GM18868 (cell line): ENCODE measurements at regions not wholly inside any gene's neighbourhood (a gene's known extent, or its start where the extent isn't known, plus 50 kb on each side); places are given as distances from the start of the nearest gene placed in this dataset.
"Not testable (repeated sequence)": the region's sequence is repeated elsewhere in the genome, so short reads cannot be mapped to it uniquely, and the experiment has no call there.

Experiments used
- ATAC-seq: cut with Tn5 transposase; IDR thresholded peaks from one replicate; pipeline ENCODE4 v1.9.1; 2021; ENCODE audit warnings: mild to moderate bottlenecking, moderate library complexity; ENCODE audit not compliant: unreplicated experiment

DNA sequence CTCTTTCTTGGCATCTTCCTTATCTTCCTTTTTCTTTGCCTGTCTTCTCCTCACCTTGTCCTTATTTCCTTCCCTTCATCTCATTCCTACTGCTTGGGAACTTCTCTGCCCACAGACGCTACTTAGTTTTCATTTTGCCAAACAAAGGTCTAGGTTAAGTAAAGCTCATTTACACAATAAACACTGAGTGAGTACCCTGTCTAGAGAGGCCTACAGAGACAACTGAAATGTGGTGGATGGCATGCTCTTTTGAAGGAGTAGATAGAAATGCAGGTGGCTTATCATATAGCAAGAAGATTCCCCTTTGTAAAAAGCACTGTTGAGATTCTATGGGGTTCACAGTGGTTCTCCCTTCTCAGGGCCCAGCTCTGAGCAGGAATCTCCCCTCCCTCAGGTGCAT, 319.0 kb downstream of the CNTN3 start:
- ATAC-seq, result no peak

DNA sequence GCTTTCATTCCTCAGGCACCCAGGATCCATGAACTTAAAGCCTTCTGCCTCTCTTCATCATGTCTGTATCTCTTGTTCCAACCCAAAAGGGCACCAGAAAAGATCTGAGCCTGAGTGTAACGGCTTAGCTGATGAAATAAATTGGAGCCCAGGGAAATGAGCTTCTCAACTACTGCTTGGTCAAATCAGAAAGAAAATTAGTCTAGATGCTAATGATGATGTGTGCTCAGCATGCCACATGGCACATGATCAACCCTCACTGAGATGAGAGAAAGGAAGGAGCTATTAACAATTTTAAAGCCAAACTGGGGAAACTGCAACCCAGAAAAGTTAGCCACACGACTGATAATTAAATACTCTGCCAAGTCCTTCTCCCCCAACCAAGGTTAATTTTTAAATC, 325.7 kb downstream of the CNTN3 start:
- no peak for ATAC-seq

DNA sequence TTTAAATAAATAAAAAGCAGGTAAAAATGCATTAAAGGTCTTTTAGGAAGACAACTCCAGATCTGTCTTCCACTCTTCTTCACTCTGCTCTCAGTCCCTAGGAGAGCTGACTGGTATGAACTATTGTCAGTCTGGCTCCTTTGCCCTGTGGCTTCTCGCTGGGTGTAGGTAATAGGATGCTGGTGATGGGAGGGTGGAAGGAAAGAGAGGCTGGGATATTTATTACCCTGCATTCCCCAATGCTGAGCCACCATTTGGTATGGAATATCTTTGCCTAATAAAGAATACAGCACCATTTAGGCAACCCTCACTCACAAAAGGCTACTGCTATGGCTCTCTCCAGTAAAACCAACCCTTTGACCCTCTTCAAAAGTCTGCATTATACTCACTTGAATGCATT, 326.9 kb downstream of the CNTN3 start:
- no peak for ATAC-seq

DNA sequence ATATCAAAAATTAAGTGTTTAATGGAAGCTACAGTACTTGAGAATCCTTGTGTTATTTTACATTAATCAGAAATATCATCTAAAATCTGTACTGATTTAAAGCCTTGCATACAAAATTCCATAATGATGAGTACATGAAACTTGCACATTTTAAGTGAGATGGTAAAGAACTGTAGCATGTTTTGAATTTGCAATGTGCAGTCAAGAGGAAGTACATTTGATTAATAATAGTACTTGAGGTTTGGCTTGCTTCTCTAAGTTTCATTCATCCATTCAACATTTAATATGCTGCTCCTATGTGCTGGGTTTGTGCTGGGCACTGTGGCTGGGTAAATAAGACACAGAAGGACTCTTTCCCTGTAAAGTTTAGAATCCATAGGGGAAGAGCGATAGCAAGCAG, 332.3 kb downstream of the CNTN3 start:
- no peak for ATAC-seq

DNA sequence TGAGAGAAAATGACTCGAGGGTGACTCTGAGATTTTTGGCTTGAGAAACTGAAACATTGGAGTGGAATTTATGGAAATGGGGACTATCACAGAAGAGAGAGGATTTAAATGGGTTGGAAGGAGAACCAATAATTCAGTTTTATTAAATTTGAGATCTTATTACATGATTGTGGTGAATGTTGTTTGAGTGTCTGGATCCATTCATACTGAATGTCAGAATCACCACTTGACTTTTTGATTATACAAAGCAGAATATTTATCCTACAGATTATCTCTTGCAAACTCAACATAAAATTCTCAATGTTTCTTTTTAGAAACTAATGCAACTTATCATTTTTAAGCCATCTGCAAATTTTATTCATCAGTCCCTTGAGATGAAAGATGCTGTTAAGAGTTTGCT, 332.8 kb downstream of the CNTN3 start:
- no peak for ATAC-seq

DNA sequence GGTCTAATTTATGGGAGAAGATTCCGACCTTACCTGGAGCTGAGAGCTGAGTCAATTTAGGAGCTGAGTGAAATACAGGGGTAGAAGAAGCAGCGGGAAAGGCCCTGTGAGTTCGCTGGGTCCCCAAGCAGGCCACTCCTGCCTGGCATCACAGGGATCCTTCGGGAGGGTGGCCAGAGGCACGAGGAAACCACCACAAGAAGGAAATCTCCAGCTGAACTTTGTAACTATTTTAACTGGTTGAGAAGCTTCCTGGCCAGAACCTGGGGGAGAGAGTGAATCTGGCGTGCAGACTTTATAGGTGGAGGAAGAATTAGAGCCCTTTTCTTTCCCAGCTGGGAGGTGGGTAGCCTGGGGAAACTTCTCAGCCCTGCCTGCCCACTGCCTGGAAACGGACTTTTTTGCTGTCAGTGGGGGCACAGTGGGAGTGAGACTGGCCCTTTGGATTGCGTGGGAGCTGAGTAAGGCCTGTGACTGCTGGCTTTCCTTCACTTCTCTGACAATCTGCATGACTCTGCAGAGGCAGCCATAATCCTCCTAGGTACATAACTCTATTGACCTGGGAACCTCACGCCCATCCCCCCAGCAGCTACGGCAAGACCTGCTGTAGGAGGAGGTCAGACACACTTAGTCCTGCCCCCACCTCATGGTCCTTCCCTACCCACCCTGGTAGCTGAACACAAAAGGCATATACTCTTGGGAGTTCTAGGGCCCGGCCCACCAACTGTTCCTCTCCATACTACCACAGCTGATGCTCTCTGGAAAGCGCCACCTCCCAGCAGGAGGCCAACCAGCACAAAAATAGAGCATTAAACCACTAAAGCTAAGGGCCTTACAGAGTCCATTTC, 340.7 kb downstream of the CNTN3 start:
- no peak for ATAC-seq

DNA sequence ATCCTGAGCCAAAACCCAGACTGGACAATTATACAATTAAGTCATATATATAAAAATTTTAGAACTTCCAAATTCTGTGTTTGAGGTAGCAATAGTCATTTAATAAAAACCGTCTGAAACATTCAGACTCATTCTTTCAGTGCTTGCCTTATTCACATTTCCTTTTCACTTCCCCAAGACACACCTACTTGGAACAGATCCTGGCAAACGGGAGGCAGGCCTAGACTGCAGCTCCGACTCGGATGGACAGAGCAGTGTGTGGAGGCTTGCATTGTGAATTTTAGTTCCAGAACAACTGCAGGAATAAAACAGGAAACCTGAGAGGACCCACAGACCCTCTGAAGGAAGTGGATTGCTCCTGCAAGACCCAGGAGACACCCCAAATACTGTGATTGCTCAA, 341.4 kb downstream of the CNTN3 start:
- ATAC-seq, result no peak

DNA sequence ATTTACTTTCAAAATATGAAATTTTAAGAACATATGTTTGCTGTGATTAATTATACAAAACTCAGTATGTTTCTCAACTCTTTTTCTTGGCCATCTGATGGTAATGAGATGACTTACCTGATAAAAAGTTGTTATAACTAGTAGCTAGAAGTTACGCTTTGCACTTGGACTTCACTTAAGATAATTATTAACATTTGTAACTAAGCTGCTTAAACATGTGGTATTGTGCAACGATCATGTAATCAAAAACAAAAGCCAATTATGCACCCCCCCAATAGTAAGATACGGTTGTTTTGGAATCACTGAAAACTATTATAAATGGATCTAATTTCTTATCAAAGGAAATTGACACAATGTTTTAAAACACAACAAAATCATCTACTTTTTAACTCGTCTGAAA, 342.9 kb downstream of the CNTN3 start:
- ATAC-seq, result no peak

DNA sequence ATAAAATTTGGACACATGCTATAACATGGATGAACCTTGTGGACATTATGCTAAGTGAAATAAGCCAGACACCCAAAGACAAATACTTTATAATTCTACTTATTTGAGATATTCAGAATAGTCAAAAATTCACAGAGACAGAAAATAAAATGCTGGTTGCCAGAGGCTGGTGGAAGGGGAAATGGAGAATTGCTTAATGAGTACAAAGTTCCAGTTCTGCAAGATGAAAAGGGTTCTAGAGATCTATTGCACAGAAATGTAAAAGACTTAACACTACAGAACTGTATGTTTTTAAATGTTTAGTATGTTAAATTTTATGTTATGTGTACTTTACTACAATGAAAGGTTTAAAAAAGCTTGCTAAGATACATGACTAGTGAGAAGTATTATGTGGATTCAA, 344.8 kb downstream of the CNTN3 start:
- ATAC-seq, result no peak

DNA sequence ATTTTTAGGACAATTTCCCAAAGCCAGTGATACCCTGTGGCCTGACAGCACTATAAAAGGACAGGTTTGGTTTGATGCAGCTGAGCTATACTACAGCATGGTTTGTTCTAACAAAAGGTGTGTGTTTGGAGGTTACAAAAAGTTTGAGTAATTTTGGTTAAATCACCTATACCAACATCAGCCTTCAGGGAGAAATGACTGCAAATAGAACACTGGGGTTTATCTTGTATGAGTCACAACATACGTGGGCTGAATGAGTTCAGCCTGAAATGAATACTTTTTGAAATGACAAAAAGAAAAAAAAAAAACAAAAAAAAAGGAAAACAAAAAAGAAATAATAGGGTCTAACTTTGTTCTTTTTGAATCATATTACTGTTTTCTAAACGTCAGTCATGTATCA, 345.7 kb downstream of the CNTN3 start:
- ATAC-seq, result no peak

DNA sequence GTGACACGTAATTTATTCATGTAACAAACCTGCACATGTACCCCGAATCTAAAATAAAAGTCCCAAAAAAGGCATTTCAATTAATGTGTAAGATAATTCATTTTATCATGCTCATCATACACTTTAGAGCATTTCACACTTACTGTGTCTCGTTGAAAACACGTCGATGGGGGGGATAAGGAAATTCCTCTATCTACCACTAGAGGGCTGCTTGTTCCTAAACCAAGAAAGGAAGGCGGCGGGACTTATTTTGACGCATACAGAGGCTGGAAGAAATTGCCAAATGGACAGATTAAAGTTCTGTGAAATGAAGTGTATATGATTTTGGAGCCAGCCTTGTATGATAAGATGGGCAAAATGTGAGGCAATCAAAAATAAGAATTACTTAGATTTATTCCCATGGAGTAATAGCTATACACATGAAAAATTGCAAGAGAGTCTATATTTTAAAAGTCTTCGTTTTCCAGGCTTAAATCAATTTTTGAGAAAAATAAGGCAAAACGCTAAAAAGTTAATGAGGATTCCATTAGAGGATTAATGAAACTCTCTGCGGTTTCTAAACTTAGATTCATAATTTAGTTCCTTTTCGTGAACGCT, 346.8 kb downstream of the CNTN3 start:
- peak; percentile 87 for ATAC-seq

DNA sequence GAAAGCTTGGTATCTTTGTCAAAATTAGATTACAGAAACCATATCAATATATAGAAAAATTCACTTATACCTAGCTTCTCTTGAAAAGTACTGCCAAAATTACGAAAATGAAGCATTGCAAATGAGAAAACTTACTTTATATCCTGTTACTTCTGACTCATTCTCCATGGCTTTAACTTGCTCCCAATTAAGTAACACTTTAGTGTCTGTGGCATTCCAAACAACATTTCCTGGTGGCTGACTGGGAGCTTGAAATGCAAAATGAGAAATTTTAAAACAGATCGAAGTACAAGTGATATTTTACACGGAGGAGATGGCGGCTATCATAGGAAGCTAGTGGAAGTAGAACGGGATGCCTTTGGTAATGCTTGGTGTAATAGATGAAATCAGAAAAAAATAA, 347.3 kb downstream of the CNTN3 start:
- no peak for ATAC-seq

DNA sequence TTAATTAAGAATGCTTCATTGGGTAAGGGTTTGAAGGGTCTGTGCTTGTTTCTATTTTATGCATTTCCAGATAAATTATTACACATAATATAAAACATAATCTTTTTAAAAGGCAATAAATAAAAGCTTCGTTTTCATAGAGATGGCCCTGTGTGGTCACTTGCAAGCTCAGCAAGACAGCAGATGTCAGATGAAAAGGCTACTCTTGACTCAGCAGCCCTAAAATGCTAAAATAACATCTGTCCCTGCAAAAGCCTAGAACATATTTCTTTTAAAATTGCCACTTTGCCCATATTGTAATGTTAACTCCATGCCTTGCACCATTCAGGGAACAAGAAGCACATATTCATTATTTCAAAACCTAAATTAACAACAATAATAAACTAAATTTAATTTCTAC, 349.4 kb downstream of the CNTN3 start:
- no peak for ATAC-seq

DNA sequence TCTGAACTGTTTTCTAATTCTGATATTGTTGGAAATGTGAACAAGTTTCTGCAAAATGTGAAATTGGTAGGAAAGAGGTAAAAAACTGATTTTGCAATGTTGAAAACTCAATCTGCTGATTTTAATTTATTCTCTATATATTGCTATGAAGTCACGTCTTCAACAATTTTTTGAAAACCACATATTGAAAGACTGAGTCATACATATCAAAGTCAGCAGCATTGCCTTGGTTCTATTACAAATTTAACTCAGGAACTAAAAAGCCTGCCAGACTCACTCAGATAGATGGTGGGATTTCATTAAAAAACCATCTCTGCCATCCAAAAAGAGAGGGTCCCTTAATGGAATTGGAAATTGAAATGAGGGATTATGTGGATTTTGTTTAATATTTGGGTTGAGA, 351.4 kb downstream of the CNTN3 start:
- ATAC-seq, result no peak

DNA sequence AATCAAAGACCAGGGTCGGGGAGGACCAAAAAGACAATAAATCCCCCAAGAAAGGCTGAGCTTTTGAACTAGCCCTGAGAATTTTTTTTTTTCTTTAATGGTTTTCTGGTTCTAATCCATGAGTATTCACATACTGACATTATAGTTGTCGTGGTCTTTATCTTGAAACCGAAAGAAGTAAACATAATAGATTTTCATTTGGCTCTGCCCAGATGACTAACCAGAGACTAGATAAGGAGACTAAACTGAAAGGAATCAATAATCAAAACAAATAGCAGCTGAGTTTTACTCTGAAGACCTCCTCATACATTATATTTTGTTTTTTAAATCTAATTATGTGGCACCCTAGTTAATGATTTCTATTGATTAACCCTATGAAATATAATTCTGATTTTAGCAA, 381.4 kb downstream of the CNTN3 start:
- no peak for ATAC-seq

DNA sequence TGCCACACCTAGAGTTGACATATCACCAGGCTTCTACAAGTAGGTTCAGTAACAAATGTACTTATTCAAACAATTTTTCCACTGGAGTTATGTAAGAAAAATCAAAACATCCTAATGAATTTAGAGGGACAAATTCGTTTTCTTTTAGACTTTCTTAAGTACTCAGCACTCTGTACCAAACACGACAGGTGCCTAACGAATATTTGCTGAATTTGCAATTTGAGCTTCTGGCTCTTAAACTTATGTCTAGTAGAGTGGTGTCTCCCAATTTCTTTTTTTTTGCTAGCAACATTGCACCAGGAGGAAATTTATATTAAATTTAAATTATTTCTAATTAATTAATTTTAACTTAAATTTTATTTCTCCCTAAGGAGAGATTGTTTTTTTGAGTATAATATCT, 397.0 kb downstream of the CNTN3 start:
- ATAC-seq, result no peak

DNA sequence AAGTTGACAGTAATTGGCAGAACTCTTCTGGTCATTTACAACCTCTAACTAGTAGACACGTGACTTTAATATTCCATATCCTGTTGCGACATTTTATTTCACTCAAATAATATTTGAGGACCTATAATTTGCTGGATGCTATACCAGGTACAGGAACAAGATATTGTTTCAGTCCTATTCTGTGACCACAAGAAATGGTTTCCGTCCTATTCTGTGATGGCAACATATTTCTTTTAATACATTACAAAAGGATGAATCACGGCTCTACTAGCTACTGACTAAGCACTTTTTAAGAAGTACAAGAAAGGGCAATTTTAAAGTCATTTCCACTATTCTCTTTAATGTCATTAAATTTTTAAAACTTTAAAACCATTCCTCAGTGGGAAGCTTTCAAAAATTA, 400.2 kb downstream of the CNTN3 start:
- ATAC-seq, result no peak

DNA sequence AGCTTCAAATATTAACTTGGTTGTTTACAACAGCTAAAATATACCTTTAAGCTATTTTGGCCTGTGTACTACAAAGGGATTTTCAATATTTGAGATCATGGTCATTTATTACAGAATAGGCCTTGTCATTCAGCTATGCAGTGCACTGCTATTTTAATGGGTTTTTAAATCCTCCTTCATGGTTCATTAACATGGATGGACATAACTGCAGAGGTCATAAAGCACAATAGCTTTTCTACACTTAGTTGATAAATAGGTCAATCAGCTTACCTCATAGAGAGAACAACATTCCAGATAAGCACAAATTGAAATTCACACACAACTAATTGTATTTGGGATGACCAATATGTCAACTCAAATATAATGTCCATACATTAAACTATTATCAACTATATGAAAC, 403.7 kb downstream of the CNTN3 start:
- ATAC-seq, result no peak

DNA sequence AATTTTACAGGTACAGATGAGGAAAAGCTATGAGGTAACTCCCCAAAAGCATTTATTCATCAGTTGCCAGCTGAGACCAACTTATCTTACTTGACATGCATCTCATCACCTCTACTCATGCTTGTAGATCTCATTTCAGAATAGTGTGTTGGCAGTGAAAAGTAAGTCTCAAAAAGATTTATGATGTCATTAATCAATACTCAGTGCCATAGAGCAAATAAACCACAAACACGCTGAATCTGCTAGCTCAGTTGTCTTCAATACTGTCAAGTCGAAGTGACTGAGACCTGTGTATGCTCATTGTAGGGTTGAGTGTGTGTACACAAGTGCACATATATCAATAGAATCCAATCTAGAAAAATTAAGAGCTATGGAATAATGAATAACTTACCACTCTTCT, 413.5 kb downstream of the CNTN3 start:
- ATAC-seq, result no peak

DNA sequence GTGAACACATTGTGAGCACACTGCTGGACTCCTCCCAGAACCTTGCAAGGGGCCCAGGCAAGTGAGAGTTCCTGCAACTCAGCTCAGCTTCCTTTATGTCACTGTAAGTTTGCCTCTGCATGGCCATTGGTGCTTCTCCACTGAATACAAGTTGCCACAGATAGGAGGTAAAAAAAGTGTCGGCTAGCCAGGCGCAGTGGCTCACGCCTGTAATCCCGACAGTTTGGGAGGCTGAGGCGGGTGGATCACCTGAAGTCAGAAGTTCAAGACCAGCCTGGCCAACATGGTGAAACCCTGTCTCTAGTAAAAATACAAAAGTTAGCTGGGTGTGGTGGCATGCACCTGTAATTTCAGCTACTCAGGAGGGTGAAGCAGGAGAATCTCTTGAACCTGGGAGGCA, 435.8 kb downstream of the CNTN3 start:
- ATAC-seq, result not testable (repeated sequence)

DNA sequence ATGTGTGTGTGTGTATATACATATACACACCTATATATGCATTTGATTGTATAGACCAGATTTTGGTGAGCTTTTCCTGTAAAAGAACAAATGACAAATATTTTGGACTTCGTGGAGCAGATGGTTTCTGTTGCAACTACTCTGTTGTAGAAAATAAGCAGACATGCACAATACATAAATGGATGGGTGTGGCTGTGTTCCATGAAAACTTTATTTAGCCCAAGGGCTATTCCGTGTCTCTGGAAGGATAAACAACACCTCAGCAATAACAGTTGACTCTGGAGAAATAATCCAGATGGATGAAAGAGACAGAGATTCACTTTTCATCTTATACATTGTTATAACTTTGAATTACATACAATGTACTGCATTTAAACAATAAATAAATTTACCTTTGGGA, 441.4 kb downstream of the CNTN3 start:
- ATAC-seq, result no peak

DNA sequence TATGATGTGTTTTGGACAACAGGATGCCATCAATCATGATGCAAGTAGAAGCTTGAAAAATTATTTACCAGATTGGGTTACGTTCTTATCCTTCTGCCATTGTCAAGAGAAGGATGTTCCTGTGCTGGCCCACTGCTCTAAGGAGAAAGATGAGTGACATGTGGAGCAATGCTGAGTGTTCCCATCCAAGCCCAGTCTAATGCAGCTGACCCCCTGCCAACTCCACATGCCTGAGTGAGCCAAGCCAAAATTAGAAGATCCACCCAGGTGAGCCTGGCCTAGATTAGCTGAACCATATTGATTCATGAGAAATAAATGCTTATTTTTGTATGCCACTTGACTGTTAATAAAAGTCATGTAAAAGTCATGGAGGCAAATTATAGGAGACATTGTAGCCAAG, 446.5 kb downstream of the CNTN3 start:
- ATAC-seq, result no peak

DNA sequence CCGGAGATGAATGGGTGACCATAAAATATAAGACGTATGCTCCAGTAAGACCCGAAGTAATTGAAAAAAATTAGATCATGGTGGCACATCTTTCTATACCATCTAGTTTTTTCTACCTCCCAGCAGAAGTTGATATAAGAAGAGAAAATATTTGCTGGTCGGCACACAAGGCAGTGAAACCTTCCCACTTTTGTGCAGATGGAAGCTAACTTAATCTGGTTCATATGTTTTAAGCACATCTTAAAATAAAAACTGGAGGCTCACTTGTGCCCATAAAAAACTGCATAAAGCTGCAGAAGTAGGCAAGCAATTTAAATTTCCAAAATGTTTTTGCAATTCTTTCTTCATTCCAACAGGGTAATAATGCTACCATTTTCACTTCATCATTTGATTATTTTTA, 449.2 kb downstream of the CNTN3 start:
- no peak for ATAC-seq
